ENCODE measurements at regions not wholly inside any gene's neighbourhood (a gene's known extent, or its start where the extent isn't known, plus 50 kb on each side); places are given as distances from the start of the nearest gene placed in this dataset.

DNA sequence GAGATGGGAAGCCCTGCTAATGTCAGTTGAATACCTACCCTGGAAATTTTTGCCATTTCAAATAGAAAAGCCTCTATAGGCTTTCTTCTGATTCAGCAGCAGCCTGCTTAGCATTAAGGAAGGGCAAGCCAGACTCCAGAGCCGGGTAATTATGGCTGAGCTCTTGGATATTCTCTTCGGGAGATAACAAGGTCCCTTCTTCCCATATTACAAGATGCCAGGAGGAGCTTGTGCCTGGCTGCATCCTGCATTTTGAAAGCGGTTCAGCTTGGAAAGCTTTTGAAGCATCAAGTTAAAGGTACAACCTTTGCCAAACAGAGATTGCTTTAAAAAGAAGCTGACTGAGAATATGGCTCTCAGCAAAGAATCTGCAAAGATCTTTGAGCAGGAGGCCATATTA lies 399.6 kb upstream of the RPS6KA3 start:
- TF ChIP-seq, protein P1, sequence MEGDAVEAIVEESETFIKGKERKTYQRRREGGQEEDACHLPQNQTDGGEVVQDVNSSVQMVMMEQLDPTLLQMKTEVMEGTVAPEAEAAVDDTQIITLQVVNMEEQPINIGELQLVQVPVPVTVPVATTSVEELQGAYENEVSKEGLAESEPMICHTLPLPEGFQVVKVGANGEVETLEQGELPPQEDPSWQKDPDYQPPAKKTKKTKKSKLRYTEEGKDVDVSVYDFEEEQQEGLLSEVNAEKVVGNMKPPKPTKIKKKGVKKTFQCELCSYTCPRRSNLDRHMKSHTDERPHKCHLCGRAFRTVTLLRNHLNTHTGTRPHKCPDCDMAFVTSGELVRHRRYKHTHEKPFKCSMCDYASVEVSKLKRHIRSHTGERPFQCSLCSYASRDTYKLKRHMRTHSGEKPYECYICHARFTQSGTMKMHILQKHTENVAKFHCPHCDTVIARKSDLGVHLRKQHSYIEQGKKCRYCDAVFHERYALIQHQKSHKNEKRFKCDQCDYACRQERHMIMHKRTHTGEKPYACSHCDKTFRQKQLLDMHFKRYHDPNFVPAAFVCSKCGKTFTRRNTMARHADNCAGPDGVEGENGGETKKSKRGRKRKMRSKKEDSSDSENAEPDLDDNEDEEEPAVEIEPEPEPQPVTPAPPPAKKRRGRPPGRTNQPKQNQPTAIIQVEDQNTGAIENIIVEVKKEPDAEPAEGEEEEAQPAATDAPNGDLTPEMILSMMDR (IDR thresholded peaks at IDR 0.05; ENCODE audit: extremely low read depth, insufficient read depth, missing control alignments) = no peak
- DNase-seq (ENCODE audit: low spot score) = no peak
- in situ Hi-C loops (cut with MboI; ENCODE audit: low pct_unique_long_range_greater_than_20kb, low sequenced_read_pairs, unreplicated experiment) = no loop called here

DNA sequence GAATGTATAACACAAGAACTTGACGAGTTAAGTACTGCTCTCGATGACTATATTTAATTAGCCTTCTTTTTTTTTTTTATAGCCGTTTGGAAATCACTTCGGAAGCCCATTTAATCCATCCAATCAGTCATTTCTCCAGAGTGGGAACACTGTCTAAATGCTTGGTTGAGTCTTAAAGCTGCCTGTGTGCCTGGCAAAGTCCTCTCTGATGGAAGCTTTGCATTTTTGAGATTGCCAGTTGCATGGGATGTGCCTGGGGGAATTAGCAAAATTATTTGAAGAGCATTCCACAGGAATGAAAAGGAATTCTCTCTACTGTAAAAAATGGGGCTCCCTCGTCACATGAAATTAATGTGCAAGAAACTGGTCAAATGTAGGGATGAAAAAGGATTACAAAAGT lies 398.8 kb upstream of the RPS6KA3 start:
- TF ChIP-seq, protein P1 (IDR thresholded peaks at IDR 0.05; ENCODE audit: extremely low read depth, insufficient read depth, missing control alignments) = no peak
- in situ Hi-C loops (cut with MboI; ENCODE audit: low pct_unique_long_range_greater_than_20kb, low sequenced_read_pairs, unreplicated experiment) = no loop called here
- DNase-seq (ENCODE audit: low spot score) = no peak

- TF ChIP-seq, protein P1 (IDR thresholded peaks at IDR 0.05; ENCODE audit: extremely low read depth, insufficient read depth, missing control alignments) = no peak
- no peak for DNase-seq (ENCODE audit: low spot score)
- in situ Hi-C loops (cut with MboI; ENCODE audit: low pct_unique_long_range_greater_than_20kb, low sequenced_read_pairs, unreplicated experiment) = no loop called here
Measured at GRCh38 chrX:20664774-20665173, 398.1 kb upstream of the RPS6KA3 start.

GRCh38 chrX:20664131-20664530 lies 397.4 kb upstream of the RPS6KA3 start:
- TF ChIP-seq, protein P1 (IDR thresholded peaks at IDR 0.05; ENCODE audit: extremely low read depth, insufficient read depth, missing control alignments) = no peak
- in situ Hi-C loops (cut with MboI; ENCODE audit: low pct_unique_long_range_greater_than_20kb, low sequenced_read_pairs, unreplicated experiment) = no loop called here

GRCh38 chrX:20663336-20663735 lies 396.6 kb upstream of the RPS6KA3 start:
- in situ Hi-C loops (cut with MboI; ENCODE audit: low pct_unique_long_range_greater_than_20kb, low sequenced_read_pairs, unreplicated experiment) = no loop called here

More at GRCh38 chrX:20664131-20664530, 397.4 kb upstream of the RPS6KA3 start:
- DNase-seq (ENCODE audit: low spot score) = no peak

GRCh38 chrX:20656721-20657120 lies 390.0 kb upstream of the RPS6KA3 start:
- in situ Hi-C loops (cut with MboI; ENCODE audit: low pct_unique_long_range_greater_than_20kb, low sequenced_read_pairs, unreplicated experiment) = no loop called here
- DNase-seq (ENCODE audit: low spot score) = no peak
- TF ChIP-seq, protein P1 (IDR thresholded peaks at IDR 0.05; ENCODE audit: extremely low read depth, insufficient read depth, missing control alignments) = no peak

More at GRCh38 chrX:20663336-20663735, 396.6 kb upstream of the RPS6KA3 start:
- TF ChIP-seq, protein P1 (IDR thresholded peaks at IDR 0.05; ENCODE audit: extremely low read depth, insufficient read depth, missing control alignments) = no peak
- no peak for DNase-seq (ENCODE audit: low spot score)
